WERI-Rb-1 (cell line): ENCODE measurements at regions not wholly inside any gene's neighbourhood (a gene's known extent, or its start where the extent isn't known, plus 50 kb on each side); places are given as distances from the start of the nearest gene placed in this dataset.

Experiments used
- DNase-seq: peaks from one replicate; pipeline ENCODE4 v3.0.0-alpha.2; 2020
- H3K27ac ChIP-seq: fragments of 250-450 bp; sonication (Bioruptor Pico); 2 replicates; pipeline ENCODE4 v1.5.1; 2020; ENCODE audit warnings: mild to moderate bottlenecking, moderate library complexity
- H3K27me3 ChIP-seq: fragments of 250-450 bp; sonication (Bioruptor Pico); 2 replicates; pipeline ENCODE4 v1.5.1; 2021; ENCODE audit warnings: mild to moderate bottlenecking, low read depth, moderate library complexity; ENCODE audit not compliant: insufficient read depth, severe bottlenecking
- H3K36me3 ChIP-seq: fragments of 250-450 bp; sonication (Bioruptor Pico); 2 replicates; pipeline ENCODE4 v1.5.1; 2020; ENCODE audit warnings: mild to moderate bottlenecking, moderate library complexity
- H3K4me3 ChIP-seq: 2 replicates; pipeline ENCODE4 v1.5.1; 2011; ENCODE audit warnings: low read depth, mild to moderate bottlenecking, control low read depth, low read length
- H3K9me3 ChIP-seq: fragments of 250-450 bp; sonication (Bioruptor Pico); 2 replicates; pipeline ENCODE4 v1.5.1; 2021; ENCODE audit warnings: mild to moderate bottlenecking, moderate library complexity; ENCODE audit not compliant: severe bottlenecking
- CTCF ChIP-seq: IDR thresholded peaks from 2 replicates; pipeline ENCODE4 v1.5.1; 2011; ENCODE audit warnings: low read depth, mild to moderate bottlenecking, control low read depth, inconsistent platforms, low read length

- H3K9me3 ChIP-seq: no peaks in the 10 kb centered on the region
- TF ChIP-seq CTCF: no peak
- no peak for DNase-seq
- H3K4me3 ChIP-seq: no peak overlapping the region
- H3K27ac ChIP-seq: no peak overlapping the region
- H3K36me3 ChIP-seq: no peaks in the 10 kb centered on the region
- H3K27me3 ChIP-seq: no peaks in the 10 kb centered on the region
These were observed 50.0 kb upstream of the BET1 start for GRCh38 chr7:94054130-94054529.

- DNase-seq: no peak
- Histone ChIP-seq H3K36me3 (no peaks in the 10 kb centered on the region), H3K9me3 (no peaks in the 10 kb centered on the region), H3K4me3 (no peak overlapping the region), H3K27ac (no peak overlapping the region), H3K27me3 (no peaks in the 10 kb centered on the region)
- TF ChIP-seq CTCF: no peak
These were observed 51.8 kb upstream of the BET1 start for GRCh38 chr7:94055963-94056362.

GRCh38 chr7:94056796-94057207 lies 52.6 kb upstream of the BET1 start:
- H3K36me3 ChIP-seq: no peaks in the 10 kb centered on the region
- no peak for DNase-seq
- H3K4me3 ChIP-seq: no peak overlapping the region
- TF ChIP-seq CTCF: no peak
- H3K27me3 ChIP-seq: no peaks in the 10 kb centered on the region
- no peak overlapping the region for H3K27ac ChIP-seq
- H3K9me3 ChIP-seq: no peaks in the 10 kb centered on the region

GRCh38 chr7:94057955-94058354 lies 53.8 kb upstream of the BET1 start:
- H3K27ac ChIP-seq: no peak overlapping the region
- H3K4me3 ChIP-seq: no peak overlapping the region
- no peaks in the 10 kb centered on the region for H3K27me3 ChIP-seq
- H3K36me3 ChIP-seq: no peaks in the 10 kb centered on the region
- DNase-seq: no peak
- TF ChIP-seq CTCF: no peak
- H3K9me3 ChIP-seq: no peaks in the 10 kb centered on the region

GRCh38 chr7:94059746-94060145 lies 55.6 kb upstream of the BET1 start:
- Histone ChIP-seq H3K27ac (no peak overlapping the region), H3K4me3 (no peak overlapping the region), H3K36me3 (no peaks in the 10 kb centered on the region), H3K27me3 (no peaks in the 10 kb centered on the region), H3K9me3 (no peaks in the 10 kb centered on the region)
- no peak for TF ChIP-seq CTCF
- DNase-seq: no peak

GRCh38 chr7:94060752-94061151 lies 56.6 kb upstream of the BET1 start:
- no peaks in the 10 kb centered on the region for H3K27me3 ChIP-seq
- H3K27ac ChIP-seq: no peak overlapping the region
- no peaks in the 10 kb centered on the region for H3K9me3 ChIP-seq
- no peak overlapping the region for H3K4me3 ChIP-seq
- H3K36me3 ChIP-seq: no peaks in the 10 kb centered on the region
- no peak for TF ChIP-seq CTCF
- no peak for DNase-seq
